Loucy (cell line): ENCODE measurements at regions not wholly inside any gene's neighbourhood (a gene's known extent, or its start where the extent isn't known, plus 50 kb on each side); places are given as distances from the start of the nearest gene placed in this dataset.

Source experiments
- H2AFZ ChIP-seq: fragments of 200-600 bp; sonication (generic); 2 replicates; pipeline ENCODE4 v1.6.0; 2016; ENCODE audit warnings: antibody characterized with exemption, mild to moderate bottlenecking, low read length, moderate library complexity
- H3F3A ChIP-seq: fragments of 200-600 bp; 2 replicates; pipeline ENCODE4 v1.6.0; 2016; ENCODE audit warnings: antibody characterized with exemption, low read depth, mild to moderate bottlenecking
- H3K27me3 ChIP-seq: fragments of 200-600 bp; sonication (generic); 2 replicates; pipeline ENCODE4 v1.6.1; 2014; ENCODE audit warnings: low read length, mild to moderate bottlenecking; ENCODE audit not compliant: insufficient read depth, poor library complexity, severe bottlenecking
- H3K36me3 ChIP-seq: fragments of 200-600 bp; sonication (generic); 2 replicates; pipeline ENCODE4 v1.6.1; 2016; ENCODE audit warnings: low read length; ENCODE audit not compliant: insufficient read depth
- H3K4me1 ChIP-seq: fragments of 200-600 bp; sonication (generic); 2 replicates; pipeline ENCODE4 v1.5.1; 2014; ENCODE audit warnings: low read length, mild to moderate bottlenecking; ENCODE audit not compliant: insufficient read depth, poor library complexity, severe bottlenecking
- H3K4me2 ChIP-seq: fragments of 200-600 bp; sonication (generic); 2 replicates; pipeline ENCODE4 v1.6.0; 2014; ENCODE audit warnings: antibody characterized with exemption, low read length, low read depth, mild to moderate bottlenecking; ENCODE audit not compliant: poor library complexity, severe bottlenecking
- H3K4me3 ChIP-seq: fragments of 200-600 bp; sonication (generic); 2 replicates; pipeline ENCODE4 v1.5.1; 2014; ENCODE audit warnings: low read length, mild to moderate bottlenecking, mixed read lengths; ENCODE audit not compliant: poor library complexity, severe bottlenecking
- H3K79me2 ChIP-seq: fragments of 200-600 bp; sonication (generic); 2 replicates; pipeline ENCODE4 v1.6.1; 2014; ENCODE audit warnings: low read length; ENCODE audit not compliant: insufficient read depth
- H3K9ac ChIP-seq: fragments of 200-600 bp; sonication (generic); 2 replicates; pipeline ENCODE4 v1.6.0; 2014; ENCODE audit warnings: mild to moderate bottlenecking, low read depth, low read length, moderate library complexity; ENCODE audit not compliant: poor library complexity, severe bottlenecking
- H3K9me2 ChIP-seq: fragments of 200-600 bp; sonication (generic); replicated peaks from 2 replicates; pipeline ENCODE4 v1.6.1; 2016; ENCODE audit warnings: low read depth, low read length, mixed read lengths
- H3K9me3 ChIP-seq: fragments of 200-600 bp; sonication (generic); 2 replicates; pipeline ENCODE4 v1.6.1; 2014; ENCODE audit warnings: mild to moderate bottlenecking, antibody characterized with exemption, low read length, low read depth; ENCODE audit not compliant: insufficient read depth
- H4K20me1 ChIP-seq: fragments of 200-600 bp; sonication (generic); 2 replicates; pipeline ENCODE4 v1.6.0; 2014; ENCODE audit warnings: antibody characterized with exemption, low read length, mild to moderate bottlenecking; ENCODE audit not compliant: insufficient read depth, poor library complexity, severe bottlenecking
- CTCF ChIP-seq: fragments of 200-600 bp; sonication (generic); conservative IDR thresholded peaks from 2 replicates; pipeline ENCODE4 v1.5.1; 2014; ENCODE audit warnings: mild to moderate bottlenecking, antibody characterized with exemption, low read length
- EZH2phosphoT487 ChIP-seq: fragments of 200-600 bp; IDR thresholded peaks from 2 replicates; pipeline ENCODE4 v1.6.1; 2018; ENCODE audit warnings: antibody characterized with exemption, mild to moderate bottlenecking, moderate library complexity, borderline replicate concordance

DNA sequence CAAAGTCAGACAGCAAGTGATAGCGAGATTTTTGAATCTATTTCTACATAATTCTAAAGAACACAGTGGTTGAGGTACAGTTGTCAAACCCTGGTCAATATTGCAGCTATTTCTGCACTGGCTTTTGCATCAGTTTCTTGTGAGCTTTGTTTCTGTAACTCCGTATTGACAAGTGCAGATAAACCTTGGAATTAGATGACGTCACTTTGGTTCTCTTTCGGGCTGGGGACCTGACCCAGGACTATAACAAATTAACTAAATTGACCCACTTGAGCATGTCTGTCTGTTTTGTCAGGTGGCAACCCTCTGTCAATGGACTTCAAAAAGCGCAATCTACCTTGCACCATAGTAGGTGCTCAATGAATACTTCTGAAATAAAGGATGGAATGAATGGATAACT is 418.4 kb upstream of the SGCD start:
- Histone ChIP-seq H3K4me1 (no peaks in the 10 kb centered on the region), H4K20me1 (no peaks in the 10 kb centered on the region), H3K27me3 (no peaks in the 10 kb centered on the region), H3F3A (no peaks in the 10 kb centered on the region), H3K36me3 (no peaks in the 10 kb centered on the region), H3K9ac (no peak overlapping the region), H3K9me2 (no peaks in the 10 kb centered on the region), H3K4me2 (no peak overlapping the region), H3K79me2 (no peaks in the 10 kb centered on the region), H3K9me3 (no peaks in the 10 kb centered on the region), H2AFZ (no peak overlapping the region), H3K4me3 (no peak overlapping the region)
- TF ChIP-seq EZH2phosphoT487 (no peak), CTCF (no peak)

- Histone ChIP-seq H3K9me2 (no peaks in the 10 kb centered on the region), H3K4me2 (no peak overlapping the region), H2AFZ (no peak overlapping the region), H3K4me3 (no peak overlapping the region), H3K9me3 (no peaks in the 10 kb centered on the region), H3K9ac (no peak overlapping the region), H3F3A (no peaks in the 10 kb centered on the region), H4K20me1 (no peaks in the 10 kb centered on the region), H3K4me1 (no peaks in the 10 kb centered on the region), H3K36me3 (no peaks in the 10 kb centered on the region), H3K79me2 (no peaks in the 10 kb centered on the region), H3K27me3 (no peaks in the 10 kb centered on the region)
- TF ChIP-seq CTCF, result no peak
- TF ChIP-seq EZH2phosphoT487, result no peak
These were observed 414.7 kb upstream of the SGCD start for GRCh38 chr5:155912291-155912690.

GRCh38 chr5:155914766-155915165 is 412.2 kb upstream of the SGCD start:
- Histone ChIP-seq H3K9ac (no peak overlapping the region), H3K27me3 (no peaks in the 10 kb centered on the region), H3F3A (no peaks in the 10 kb centered on the region), H3K9me2 (no peaks in the 10 kb centered on the region), H2AFZ (no peak overlapping the region), H4K20me1 (no peaks in the 10 kb centered on the region), H3K4me1 (no peaks in the 10 kb centered on the region), H3K79me2 (no peaks in the 10 kb centered on the region), H3K4me3 (no peak overlapping the region), H3K36me3 (no peaks in the 10 kb centered on the region), H3K9me3 (no peaks in the 10 kb centered on the region), H3K4me2 (no peak overlapping the region)
- TF ChIP-seq EZH2phosphoT487 (no peak), CTCF (no peak)
